Left ventricle myocardium inferior (tissue), 1 donor: ENCODE measurements at regions not wholly inside any gene's neighbourhood (a gene's known extent, or its start where the extent isn't known, plus 50 kb on each side); places are given as distances from the start of the nearest gene placed in this dataset.
"Not testable (repeated sequence)": the region's sequence is repeated elsewhere in the genome, so short reads cannot be mapped to it uniquely, and the experiment has no call there.

Source experiments
- DNase-seq: peaks from one replicate; pipeline ENCODE4 v3.0.0-alpha.2; 2020
- H3K27ac ChIP-seq: fragments of 200-600 bp; replicated peaks from 2 replicates; pipeline ENCODE4 v1.8.0; 2021
- H3K27me3 ChIP-seq: fragments of 200-600 bp; 2 replicates; pipeline ENCODE4 v1.8.0; 2021; ENCODE audit warnings: low read depth
- H3K36me3 ChIP-seq: fragments of 200-600 bp; 2 replicates; pipeline ENCODE4 v1.8.0; 2021
- H3K4me1 ChIP-seq: fragments of 200-600 bp; 2 replicates; pipeline ENCODE4 v1.8.0; 2021
- H3K4me3 ChIP-seq: fragments of 200-600 bp; 2 replicates; pipeline ENCODE4 v1.8.0; 2021; ENCODE audit warnings: mild to moderate bottlenecking, moderate library complexity
- H3K9me3 ChIP-seq: fragments of 200-600 bp; replicated peaks from 2 replicates; pipeline ENCODE4 v1.8.0; 2021
- intact Hi-C: fragments of 100-400 bp; cut with micrococcal nuclease; formaldehyde crosslinking; loops from one replicate; pipeline ENCODE4 v1.11.0; 2022
- TF ChIP-seq, protein P1 (sequence below): fragments of 200-600 bp; IDR thresholded peaks from 2 replicates; pipeline ENCODE4 v1.8.0; 2021; ENCODE audit warnings: antibody characterized with exemption, mild to moderate bottlenecking, borderline replicate concordance
- donor health status: DM: no; HTN: yes; CAD: no; lungs with severe emphysema.

DNA sequence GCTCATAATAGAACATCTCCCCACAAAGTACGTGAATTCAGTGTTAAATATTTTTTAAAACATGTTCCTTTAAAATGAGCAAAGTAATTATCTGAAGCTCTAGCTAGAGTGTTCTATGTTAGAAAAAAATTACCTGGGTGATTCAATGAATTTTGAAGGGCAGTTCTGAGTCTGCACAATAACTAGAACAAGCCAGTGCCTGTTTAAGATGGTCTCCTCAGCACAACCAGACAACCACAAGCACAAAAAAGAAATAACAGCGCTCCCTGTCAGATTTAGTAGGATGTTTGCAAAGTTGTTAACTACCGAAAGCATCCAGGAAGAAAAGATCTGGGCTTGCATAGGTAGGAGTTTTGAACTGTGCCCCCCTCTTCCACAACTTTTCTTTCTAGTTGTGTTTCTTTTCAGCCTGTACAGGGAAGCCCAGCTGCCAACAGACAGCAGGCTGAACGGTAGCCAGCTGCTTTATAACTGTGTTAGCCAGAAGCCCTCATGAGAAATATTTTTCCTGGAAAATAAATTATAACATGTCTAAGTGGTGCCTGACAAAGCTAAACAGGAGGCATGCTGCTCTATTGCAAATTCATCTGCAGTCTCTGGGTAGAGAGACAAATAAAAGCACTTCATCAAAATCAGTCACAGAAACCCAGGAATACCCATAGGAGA lies 1026.9 kb downstream of the MAT2B start:
- TF ChIP-seq, protein P1, sequence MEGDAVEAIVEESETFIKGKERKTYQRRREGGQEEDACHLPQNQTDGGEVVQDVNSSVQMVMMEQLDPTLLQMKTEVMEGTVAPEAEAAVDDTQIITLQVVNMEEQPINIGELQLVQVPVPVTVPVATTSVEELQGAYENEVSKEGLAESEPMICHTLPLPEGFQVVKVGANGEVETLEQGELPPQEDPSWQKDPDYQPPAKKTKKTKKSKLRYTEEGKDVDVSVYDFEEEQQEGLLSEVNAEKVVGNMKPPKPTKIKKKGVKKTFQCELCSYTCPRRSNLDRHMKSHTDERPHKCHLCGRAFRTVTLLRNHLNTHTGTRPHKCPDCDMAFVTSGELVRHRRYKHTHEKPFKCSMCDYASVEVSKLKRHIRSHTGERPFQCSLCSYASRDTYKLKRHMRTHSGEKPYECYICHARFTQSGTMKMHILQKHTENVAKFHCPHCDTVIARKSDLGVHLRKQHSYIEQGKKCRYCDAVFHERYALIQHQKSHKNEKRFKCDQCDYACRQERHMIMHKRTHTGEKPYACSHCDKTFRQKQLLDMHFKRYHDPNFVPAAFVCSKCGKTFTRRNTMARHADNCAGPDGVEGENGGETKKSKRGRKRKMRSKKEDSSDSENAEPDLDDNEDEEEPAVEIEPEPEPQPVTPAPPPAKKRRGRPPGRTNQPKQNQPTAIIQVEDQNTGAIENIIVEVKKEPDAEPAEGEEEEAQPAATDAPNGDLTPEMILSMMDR = no peak
- Histone ChIP-seq H3K27me3 (no peaks in the 10 kb centered on the region), H3K27ac (no peak overlapping the region), H3K9me3 (no peaks in the 10 kb centered on the region), H3K4me3 (no peak overlapping the region), H3K4me1 (no peaks in the 10 kb centered on the region), H3K36me3 (no peaks in the 10 kb centered on the region)
- DNase-seq = no peak
- intact Hi-C loops = no loop called here

DNA sequence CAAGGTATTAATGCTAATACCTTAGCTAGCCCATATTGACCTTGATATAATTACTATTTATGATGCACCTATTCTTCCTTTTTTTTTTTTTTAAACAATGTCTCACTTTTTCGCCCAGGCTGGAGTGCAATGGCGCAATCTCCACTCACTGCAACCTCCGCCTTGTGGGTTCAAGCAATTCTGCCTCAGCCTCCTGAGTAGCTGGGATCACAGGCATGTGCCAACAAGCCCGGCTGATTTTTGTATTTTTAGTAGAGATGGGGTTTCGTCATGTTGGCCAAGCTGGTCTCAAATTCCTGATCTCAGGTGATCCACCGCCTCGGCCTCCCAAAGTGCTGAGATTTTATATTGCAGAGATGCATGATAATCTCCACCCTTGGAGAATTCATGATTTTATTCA lies 1028.0 kb downstream of the MAT2B start:
- H3K27me3 ChIP-seq, H3K36me3 ChIP-seq, H3K4me3 ChIP-seq, H3K27ac ChIP-seq, H3K4me1 ChIP-seq, DNase-seq, intact Hi-C loops, H3K9me3 ChIP-seq: not testable (repeated sequence)

DNA sequence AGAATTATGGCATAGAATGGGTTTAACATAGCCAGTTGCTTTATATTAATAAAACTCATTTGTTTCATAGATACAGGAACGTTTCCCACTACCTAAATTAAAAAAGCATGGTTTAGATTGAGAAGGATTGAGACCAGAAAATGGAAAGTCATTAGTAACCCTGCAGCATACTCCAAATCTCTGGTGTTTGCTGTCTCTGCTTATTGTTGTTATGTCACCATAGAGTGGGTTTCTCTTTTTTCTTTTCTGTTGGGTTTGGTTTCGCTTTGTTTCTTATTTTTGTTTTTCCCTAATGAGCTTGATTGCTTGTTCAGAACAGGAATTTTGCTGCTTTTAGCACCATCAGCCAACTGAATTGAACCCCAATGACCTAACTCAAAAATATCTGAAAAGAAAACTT lies 1034.8 kb downstream of the MAT2B start:
- intact Hi-C loops = no loop called here
- Histone ChIP-seq H3K36me3 (no peaks in the 10 kb centered on the region), H3K9me3 (no peaks in the 10 kb centered on the region), H3K27me3 (no peaks in the 10 kb centered on the region), H3K4me3 (no peak overlapping the region), H3K27ac (no peak overlapping the region), H3K4me1 (no peaks in the 10 kb centered on the region)
- TF ChIP-seq, protein P1 = no peak
- DNase-seq = no peak

DNA sequence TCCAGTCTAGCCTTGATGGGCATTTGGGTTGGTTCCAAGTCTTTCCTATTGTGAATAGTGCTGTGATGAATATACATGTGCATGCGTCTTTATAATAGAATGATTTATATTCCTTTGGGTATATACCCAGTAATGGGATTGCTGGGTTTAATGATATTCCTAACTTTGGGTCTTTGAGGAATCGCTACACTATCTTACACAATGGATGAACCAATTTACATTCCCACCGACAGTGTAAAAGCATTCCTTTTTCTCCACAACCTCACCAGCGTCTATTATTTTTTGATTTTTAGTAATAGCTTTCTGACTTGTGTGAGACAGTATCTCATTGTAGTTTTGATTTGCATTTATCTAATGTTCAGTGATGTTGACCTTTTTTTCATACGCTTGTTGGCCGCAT lies 1040.1 kb downstream of the MAT2B start:
- TF ChIP-seq, protein P1 = no peak
- intact Hi-C loops = no loop called here
- Histone ChIP-seq H3K4me1 (no peaks in the 10 kb centered on the region), H3K4me3 (no peak overlapping the region), H3K9me3 (peaks cover 16% of the 10 kb centered on the region), H3K27me3 (no peaks in the 10 kb centered on the region), H3K27ac (no peak overlapping the region), H3K36me3 (no peaks in the 10 kb centered on the region)
- no peak for DNase-seq

DNA sequence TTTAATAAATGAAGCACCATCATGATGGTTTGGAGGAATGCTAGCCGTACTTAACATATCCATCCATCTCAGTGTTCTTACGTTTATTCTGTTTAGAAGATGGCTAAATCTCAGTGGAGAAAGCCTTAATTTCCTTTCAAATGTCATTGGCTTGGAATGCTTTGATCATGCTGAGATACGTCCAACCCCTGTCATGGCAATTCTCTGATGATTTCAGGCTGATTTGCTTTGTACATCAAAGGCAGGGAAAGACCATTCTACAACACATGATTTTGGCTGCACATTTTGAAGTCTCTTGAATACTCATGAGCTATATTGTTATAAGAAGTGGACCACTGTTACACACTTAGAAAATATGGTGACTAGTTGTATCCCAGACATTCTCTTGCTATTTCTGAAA lies 1048.4 kb downstream of the MAT2B start:
- Histone ChIP-seq H3K27me3 (no peaks in the 10 kb centered on the region), H3K4me3 (no peak overlapping the region), H3K4me1 (no peaks in the 10 kb centered on the region), H3K36me3 (no peaks in the 10 kb centered on the region), H3K9me3 (no peaks in the 10 kb centered on the region), H3K27ac (no peak overlapping the region)
- no peak for DNase-seq
- intact Hi-C loops = no loop called here
- TF ChIP-seq, protein P1 = no peak

DNA sequence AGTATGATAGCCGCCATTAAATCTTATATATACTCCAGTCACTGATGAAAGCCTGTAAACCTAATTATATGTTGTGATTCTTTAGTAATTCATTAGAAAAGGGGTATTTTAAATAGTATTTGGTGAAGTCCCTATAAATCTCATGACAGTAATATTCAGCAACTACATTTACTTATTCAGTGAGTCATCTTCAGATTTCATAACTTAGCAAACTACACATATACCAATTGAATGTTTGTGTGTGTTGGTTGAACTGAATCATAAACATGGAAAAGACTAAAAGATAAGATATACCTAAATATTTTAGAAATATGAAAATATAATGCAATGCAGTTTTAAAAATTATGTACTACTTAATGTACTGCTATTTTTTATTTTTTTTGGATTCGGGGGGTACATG lies 1050.4 kb downstream of the MAT2B start:
- H3K4me1 ChIP-seq = no peaks in the 10 kb centered on the region
- TF ChIP-seq, protein P1 = no peak
- no peaks in the 10 kb centered on the region for H3K9me3 ChIP-seq
- no peaks in the 10 kb centered on the region for H3K27me3 ChIP-seq
- H3K4me3 ChIP-seq = no peak overlapping the region
- no peak overlapping the region for H3K27ac ChIP-seq
- no peak for DNase-seq
- intact Hi-C loops = no loop called here
- H3K36me3 ChIP-seq = no peaks in the 10 kb centered on the region
